Colonic mucosa (tissue), 4 donors: ENCODE measurements at regions not wholly inside any gene's neighbourhood (a gene's known extent, or its start where the extent isn't known, plus 50 kb on each side); places are given as distances from the start of the nearest gene placed in this dataset.
"Not testable (repeated sequence)": the region's sequence is repeated elsewhere in the genome, so short reads cannot be mapped to it uniquely, and the experiment has no call there.

Source experiments
- DNase-seq: peaks from one replicate; pipeline ENCODE4 v3.0.0-alpha.2; 2020
- H3K27ac ChIP-seq: fragments of 200-600 bp; one replicate; pipeline ENCODE4 v1.8.0; 2021
- H3K27me3 ChIP-seq: fragments of 200-600 bp; one replicate; pipeline ENCODE4 v1.8.0; 2021
- H3K36me3 ChIP-seq: fragments of 200-600 bp; one replicate; pipeline ENCODE4 v1.8.0; 2021
- H3K4me1 ChIP-seq: fragments of 200-600 bp; one replicate; pipeline ENCODE4 v1.8.0; 2021; ENCODE audit warnings: mild to moderate bottlenecking
- H3K4me3 ChIP-seq: fragments of 200-600 bp; one replicate; pipeline ENCODE4 v1.8.0; 2021
- H3K9ac ChIP-seq, 2 donors: one replicate each; pipeline ENCODE4 v1.7.0; 2013; ENCODE audit warnings: control low read depth in 2 of 2, low read depth in 2 of 2, low read length in 2 of 2
- H3K9me3 ChIP-seq: fragments of 200-600 bp; one replicate; pipeline ENCODE4 v1.8.0; 2021
- CTCF ChIP-seq: fragments of 200-600 bp; IDR thresholded peaks from one replicate; pipeline ENCODE4 v1.8.0; 2022; ENCODE audit warnings: antibody characterized with exemption, mild to moderate bottlenecking
- intact Hi-C: fragments of 100-400 bp; cut with DNase I; formaldehyde crosslinking; loops from one replicate; pipeline ENCODE4 v1.14.1; 2022
- donor health status: healthy.
- donor health status: DM: no; HTN: no; CAD: no.
- donor health status: DM: no; HTN: no; CAD: no.

GRCh38 chr13:68708336-68708908 is 1399.2 kb upstream of the ATXN8OS start:
- no peak overlapping the region for H3K4me3 ChIP-seq
- H3K9me3 ChIP-seq, result no peaks in the 10 kb centered on the region
- intact Hi-C loops, result no loop called here
- H3K27ac ChIP-seq, result no peak overlapping the region
- H3K36me3 ChIP-seq, result no peaks in the 10 kb centered on the region
- H3K27me3 ChIP-seq, result no peaks in the 10 kb centered on the region
- TF ChIP-seq CTCF, result no peak
- DNase-seq, result no peak
- no peaks in the 10 kb centered on the region for H3K4me1 ChIP-seq
- no peak overlapping the region for H3K9ac ChIP-seq

DNA sequence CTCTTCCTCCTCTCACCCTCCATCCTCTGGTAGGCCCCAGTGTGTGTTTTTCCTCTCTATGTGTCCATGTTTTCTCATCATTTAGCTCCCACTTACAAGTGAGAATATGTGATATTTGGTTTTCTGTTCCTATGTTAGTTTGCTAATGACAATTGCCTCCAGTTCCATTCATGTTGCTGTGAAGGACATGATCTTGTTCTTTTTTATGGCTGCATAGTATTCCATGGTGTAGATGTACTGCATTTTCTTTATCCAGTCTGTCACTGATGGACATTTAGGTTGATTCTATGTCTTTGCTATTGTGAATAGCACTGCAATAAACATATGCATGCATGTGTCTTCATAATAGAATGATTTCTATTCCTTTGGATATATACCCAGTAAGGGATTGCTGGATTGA is 1401.6 kb upstream of the ATXN8OS start:
- H3K36me3 ChIP-seq, H3K4me1 ChIP-seq, H3K9ac ChIP-seq, H3K27ac ChIP-seq, H3K27me3 ChIP-seq, H3K4me3 ChIP-seq, H3K9me3 ChIP-seq, intact Hi-C loops, DNase-seq: not testable (repeated sequence)

GRCh38 chr13:68697551-68697950 is 1410.1 kb upstream of the ATXN8OS start:
- Histone ChIP-seq H3K27ac (no peak overlapping the region), H3K27me3 (no peaks in the 10 kb centered on the region), H3K4me3 (no peak overlapping the region), H3K9me3 (no peaks in the 10 kb centered on the region), H3K4me1 (no peaks in the 10 kb centered on the region), H3K9ac (no peak overlapping the region), H3K36me3 (no peaks in the 10 kb centered on the region)
- DNase-seq, result no peak
- TF ChIP-seq CTCF, result no peak
- intact Hi-C loops, result no loop called here

DNA sequence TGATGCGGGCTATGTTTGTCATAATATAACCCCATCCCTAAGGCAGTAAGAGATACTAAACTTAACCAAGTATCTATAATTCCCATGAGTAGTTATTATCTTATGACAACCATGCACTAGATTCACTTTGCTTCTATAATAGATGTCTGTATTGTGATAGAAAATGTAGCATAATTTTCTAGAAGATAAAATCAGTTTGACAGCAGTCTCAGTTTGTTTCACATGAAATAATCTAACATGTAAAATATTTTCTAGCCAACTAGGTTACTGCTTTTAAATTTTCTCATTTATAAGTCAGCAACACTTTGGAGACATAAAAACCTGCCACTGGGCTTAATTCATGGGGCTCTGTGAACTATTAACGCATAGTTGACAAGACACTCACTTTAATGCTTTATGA is 1410.7 kb upstream of the ATXN8OS start:
- no peak for TF ChIP-seq CTCF
- no peaks in the 10 kb centered on the region for H3K27me3 ChIP-seq
- no peak overlapping the region for H3K27ac ChIP-seq
- no peak overlapping the region for H3K4me3 ChIP-seq
- intact Hi-C loops, result no loop called here
- H3K4me1 ChIP-seq, result no peaks in the 10 kb centered on the region
- H3K9me3 ChIP-seq, result no peaks in the 10 kb centered on the region
- no peak for DNase-seq
- H3K36me3 ChIP-seq, result no peaks in the 10 kb centered on the region
- H3K9ac ChIP-seq, result no peak overlapping the region

DNA sequence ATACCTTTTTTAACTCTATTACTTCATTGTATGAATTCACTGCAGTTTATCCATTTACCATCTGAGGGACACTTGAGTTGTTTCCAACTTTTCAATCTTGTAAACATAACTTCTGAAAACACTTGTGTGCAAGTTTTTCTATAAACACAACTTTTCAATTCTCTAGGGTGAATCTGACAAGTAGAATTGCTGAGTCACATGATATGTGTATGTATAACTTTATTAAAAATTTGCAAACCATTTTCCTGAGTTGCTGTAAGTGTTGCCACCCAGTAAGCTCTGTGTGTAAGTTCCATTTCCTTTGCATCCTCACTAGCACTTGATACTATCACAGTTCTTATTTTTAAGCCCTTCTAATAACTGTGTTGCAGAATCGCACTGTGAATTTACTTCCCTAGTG is 1415.6 kb upstream of the ATXN8OS start:
- Histone ChIP-seq H3K27me3 (no peaks in the 10 kb centered on the region), H3K27ac (no peak overlapping the region), H3K9ac (no peak overlapping the region), H3K36me3 (no peaks in the 10 kb centered on the region), H3K4me1 (no peaks in the 10 kb centered on the region), H3K4me3 (no peak overlapping the region), H3K9me3 (no peaks in the 10 kb centered on the region)
- DNase-seq, result no peak
- TF ChIP-seq CTCF, result no peak
- intact Hi-C loops, result no loop called here

DNA sequence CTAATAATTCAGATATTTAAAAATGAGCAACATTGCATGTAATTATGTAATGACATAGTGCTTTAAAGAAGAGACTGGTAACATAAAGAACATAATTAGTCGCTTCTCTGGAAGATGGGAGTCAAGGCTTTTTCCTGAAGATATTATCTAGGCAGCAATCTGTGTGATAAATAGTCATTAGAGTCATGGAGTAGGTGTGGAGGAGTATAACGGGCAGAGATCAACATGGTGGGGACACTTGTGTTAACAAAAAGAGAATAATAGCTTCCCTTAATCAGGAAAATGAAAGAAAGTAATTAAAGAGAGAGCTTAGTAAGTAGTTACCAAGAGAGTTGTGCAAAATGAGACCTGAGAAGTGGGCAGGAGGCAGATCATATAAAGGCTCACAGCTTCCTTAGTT is 1417.1 kb upstream of the ATXN8OS start:
- Histone ChIP-seq H3K36me3 (no peaks in the 10 kb centered on the region), H3K27ac (no peak overlapping the region), H3K9ac (no peak overlapping the region), H3K4me1 (no peaks in the 10 kb centered on the region), H3K27me3 (no peaks in the 10 kb centered on the region), H3K4me3 (no peak overlapping the region), H3K9me3 (no peaks in the 10 kb centered on the region)
- no peak for TF ChIP-seq CTCF
- no peak for DNase-seq
- intact Hi-C loops, result no loop called here
